GM19452 (cell line): ENCODE measurements at regions not wholly inside any gene's neighbourhood (a gene's known extent, or its start where the extent isn't known, plus 50 kb on each side); places are given as distances from the start of the nearest gene placed in this dataset.
"Not testable (repeated sequence)": the region's sequence is repeated elsewhere in the genome, so short reads cannot be mapped to it uniquely, and the experiment has no call there.

Experiments
- ATAC-seq: cut with Tn5 transposase; IDR thresholded peaks from one replicate; pipeline ENCODE4 v1.9.1; 2021; ENCODE audit not compliant: unreplicated experiment

DNA sequence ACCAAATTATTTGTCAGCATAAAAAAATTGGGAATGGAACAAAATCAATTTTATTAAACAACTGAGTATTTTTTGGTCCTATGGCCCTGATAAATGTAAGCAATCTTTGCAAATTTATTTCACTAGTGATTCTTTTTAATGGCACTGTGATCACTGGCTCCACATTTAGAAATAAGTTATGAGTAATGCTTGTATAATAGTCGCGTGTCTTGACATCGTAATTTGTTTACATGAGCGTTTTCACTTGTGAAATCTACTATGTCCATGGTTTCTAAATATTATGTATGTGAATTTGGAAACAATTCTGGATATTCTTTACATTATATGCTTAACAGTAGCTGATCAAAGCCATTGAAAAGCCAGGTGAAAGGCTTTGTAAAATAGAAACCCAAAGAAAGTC is 817.5 kb downstream of the EFNA5 start:
- ATAC-seq: no peak

DNA sequence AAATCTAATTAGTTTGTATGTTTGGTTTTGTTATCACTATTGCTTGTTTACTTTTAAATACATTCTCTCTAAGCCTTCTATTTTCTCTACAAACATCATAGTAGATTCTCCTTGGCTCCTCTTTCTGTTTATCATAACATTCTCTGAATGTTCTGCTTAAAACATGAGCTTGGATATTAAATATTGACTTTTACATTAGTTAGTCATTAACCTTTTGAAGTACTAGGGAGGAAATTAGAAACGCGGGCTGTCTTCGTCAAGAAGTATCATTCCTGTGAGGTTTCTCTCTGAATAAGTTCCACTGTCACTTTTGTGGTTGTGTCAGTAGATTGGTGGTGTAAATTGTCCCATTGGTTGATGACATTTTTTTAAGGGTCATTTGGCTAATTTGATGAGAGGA is 821.5 kb downstream of the EFNA5 start:
- ATAC-seq: no peak

DNA sequence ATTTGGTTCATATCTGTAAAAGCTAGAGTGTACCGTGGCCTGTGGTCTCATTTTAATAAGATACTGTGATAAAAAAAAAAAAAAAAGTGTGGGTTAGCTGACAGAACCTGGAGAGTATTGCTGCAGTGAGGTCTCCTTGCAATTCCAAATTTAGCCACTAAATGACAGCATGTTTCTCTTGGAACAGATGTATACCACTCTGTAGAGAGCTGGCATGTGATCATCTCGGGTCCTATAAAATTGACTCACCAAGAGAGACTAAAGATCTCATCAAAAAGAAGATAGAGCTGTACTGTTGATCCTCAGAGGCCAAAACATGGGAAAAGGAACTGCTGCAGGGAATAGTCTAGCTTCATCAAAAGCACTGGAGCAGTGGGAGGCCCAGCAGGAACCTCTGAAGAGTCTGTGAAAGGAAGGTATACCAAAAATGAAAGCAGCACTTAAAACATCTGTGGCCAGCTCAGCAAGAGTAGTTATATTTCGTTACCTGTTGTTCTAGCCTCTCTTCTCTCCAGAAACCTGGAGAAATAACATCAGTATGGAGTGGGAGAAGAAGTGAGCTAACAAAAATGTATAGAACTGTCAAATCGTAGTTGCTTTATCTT is 826.8 kb downstream of the EFNA5 start:
- no peak for ATAC-seq

DNA sequence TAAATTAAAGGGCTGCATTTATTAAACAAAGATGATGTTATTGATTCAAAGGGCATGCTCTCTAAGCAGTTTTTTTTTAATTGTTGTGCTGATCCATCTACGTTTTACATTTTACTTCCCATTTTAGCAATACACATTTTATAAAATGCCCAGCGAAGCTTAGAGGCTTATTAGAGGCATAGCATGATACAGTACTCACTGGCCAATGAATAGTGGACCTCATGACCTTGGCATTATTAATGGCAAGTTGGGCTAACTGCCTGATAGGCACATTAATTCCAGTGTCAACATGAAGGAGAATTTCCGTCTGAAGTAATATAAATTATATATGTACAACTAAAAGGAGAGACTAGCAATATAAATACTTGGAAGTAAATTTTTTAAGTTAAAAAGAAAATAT is 837.2 kb downstream of the EFNA5 start:
- ATAC-seq: no peak

DNA sequence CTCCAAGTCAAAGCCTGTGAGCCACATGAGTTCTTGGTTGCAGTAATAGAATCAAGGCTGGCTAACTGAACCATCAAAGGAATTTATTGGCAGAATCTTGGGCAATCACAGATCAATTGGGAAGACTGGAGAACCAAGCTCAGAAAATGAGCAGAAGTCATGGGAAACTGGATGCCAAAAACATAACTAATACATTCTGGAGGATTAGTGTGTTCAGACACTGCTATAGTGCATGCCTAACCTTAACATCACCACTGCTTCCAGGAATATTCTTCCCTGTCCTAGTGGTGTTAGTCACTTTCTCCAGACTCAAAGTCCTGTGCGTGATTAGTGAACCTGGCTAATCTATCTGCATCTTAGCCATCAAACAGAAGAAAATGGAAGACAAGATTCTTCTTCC is 843.7 kb downstream of the EFNA5 start:
- ATAC-seq: no peak

DNA sequence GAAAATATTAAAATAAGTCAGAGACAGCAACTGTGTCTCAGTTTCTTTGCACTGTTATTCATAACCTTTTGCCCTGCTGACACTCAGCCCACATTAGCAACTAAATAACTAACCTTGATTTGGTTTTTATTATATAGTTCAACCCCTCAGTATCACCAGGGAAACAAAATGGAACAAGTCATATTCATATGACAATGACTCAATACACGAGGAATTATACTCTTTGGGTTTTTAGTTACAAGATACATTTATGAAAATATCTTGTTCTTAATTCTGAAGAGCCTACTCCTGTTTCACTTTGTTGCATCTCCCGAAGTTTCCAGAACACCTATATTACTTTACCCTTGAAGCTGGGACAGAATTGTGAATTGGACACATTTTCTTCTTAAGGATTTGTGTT is 845.4 kb downstream of the EFNA5 start:
- no peak for ATAC-seq

DNA sequence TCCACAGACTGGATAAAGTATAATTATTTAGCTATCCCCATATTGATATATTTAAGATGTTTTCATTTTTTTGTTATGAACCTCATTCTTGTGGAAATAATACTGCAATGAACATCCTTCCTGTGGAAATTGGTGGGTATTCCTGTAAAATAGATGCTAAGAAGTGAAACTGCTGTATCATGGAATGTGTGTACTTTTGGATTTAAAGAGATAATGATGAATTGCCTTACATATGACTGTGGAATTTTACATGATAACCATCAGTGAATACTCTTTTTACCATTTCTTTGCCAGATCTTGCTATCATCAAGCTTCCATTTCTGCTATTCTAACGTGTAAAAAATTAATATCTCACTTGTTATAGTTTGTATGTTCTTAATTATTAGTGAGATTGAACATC is 847.9 kb downstream of the EFNA5 start:
- ATAC-seq: no peak

DNA sequence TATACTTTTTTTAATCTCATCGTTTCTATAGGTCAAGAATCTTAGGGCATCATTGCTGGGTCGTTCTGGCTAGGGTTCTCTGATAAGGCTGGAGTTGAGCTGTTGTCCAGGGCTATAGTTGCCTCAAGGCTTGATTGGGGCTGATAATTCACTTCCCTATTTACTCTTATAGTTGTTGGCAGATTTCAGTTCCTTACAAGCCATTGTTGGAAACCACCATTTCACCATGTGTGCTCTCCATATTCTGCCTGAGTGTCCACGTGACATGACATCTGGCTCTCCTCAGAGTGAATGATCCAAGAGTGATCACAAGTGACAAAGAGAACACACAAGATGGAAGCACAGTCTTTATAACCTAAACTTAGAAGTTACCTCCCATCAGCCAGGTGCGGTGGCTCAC is 852.2 kb downstream of the EFNA5 start:
- ATAC-seq: no peak

DNA sequence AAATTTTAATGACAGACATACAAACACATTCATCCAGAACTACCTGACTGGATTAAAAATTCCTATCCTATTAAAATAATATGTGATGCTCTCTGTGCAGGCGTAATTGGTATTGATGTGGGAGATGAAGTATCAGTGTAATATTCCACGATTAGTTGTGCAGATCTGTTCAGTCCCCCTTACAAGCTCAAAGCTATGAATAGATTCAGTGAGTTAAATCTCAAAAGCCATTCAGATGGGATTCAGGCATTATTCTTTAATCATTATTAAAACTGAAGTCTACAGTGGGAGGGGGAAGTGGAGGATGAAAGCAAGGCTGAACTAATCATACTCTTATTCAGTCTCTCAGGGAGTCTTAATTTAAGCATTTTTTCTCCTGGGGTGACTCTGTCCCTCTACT is 855.8 kb downstream of the EFNA5 start:
- ATAC-seq: no peak

DNA sequence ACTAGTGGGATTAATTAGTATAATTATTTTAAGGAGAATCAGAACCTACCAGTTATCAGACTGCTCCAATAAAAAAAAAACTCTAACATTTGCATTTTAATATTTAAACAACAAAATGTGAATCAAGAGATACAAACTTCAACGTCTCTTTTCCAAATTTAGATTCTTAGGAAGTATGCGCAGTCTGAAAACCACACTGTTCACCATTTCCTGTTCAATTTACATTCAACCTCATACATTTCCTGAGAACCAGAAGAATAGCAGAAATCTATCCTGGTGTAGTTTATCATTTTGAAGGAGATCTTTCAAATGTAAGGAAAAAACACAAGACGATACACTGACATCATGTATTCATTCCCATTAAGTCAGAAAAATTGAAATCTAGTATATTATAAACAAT is 869.2 kb downstream of the EFNA5 start:
- ATAC-seq: no peak

DNA sequence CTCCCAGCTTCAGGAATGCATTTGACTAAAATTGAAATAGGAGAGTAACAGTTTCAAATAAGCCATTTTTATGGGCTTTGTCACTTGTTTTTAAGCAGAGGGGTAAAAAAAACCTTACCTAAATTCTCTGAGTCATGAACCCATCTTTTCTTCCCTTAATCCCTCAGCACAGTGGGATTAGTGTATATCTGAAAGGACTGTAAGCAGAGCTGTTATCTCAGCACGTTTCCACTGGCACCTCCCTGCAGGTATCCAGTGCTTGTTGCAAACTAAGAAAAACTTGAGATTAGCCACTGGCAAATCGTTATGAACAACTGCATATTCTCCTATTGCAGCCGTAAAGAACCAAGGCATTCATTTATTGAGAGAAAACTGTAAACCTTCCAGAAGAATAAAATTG is 872.7 kb downstream of the EFNA5 start:
- no peak for ATAC-seq

DNA sequence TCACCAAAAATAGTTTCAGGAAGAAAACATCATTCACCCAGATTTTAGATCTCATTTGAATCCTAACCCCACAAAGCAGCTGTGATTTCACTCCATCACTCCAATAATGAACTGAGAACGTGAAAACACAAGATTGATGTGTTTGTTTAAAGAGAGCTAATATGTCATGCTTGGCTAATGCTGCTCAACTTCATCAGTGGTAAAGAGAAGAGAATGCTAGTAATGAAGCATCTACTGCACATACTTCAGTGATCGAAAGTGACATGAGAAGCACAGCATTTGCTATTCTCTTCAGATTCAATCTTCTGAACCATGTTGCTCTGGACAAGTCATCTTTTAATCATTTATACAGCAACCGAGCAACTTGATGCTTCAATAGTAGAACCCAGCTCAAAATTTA is 874.7 kb downstream of the EFNA5 start:
- ATAC-seq: no peak

DNA sequence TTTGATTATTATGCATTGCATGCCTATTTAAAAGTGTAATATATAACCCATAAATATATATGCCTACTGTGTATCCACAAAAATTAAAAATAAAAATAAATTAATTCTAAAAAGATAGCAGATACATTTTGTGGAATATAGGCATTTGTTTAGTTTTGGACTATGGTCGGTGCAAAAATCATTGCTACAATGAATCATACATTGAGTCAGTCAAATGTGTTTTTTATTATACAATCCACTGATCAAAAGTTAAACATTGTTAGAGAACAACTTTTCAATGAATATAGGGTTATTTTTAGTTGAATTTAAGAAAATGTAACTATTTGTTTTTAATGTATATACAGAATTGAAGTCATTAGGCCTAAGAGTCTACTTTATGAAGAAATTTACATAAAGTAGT is 885.9 kb downstream of the EFNA5 start:
- no peak for ATAC-seq

DNA sequence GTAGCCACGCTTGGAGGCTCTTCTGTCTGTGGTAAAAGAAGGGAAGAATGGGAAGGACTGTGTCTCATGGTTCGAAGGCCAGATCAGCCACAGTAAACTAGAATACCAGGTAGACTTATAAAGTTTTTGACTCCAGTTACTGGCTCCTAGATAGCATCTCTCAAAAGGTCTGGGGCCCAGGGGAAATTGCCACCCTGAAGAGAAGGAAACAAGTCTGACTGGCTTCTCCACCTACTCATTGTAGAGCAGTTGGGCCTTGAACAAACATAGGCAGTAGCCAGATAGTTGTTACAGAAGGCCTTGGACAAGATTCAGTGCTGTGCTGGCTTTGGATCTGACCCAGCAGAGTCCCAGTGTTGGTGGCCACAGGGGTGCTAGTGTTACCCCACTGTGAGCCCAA is 890.4 kb downstream of the EFNA5 start:
- ATAC-seq: no peak

DNA sequence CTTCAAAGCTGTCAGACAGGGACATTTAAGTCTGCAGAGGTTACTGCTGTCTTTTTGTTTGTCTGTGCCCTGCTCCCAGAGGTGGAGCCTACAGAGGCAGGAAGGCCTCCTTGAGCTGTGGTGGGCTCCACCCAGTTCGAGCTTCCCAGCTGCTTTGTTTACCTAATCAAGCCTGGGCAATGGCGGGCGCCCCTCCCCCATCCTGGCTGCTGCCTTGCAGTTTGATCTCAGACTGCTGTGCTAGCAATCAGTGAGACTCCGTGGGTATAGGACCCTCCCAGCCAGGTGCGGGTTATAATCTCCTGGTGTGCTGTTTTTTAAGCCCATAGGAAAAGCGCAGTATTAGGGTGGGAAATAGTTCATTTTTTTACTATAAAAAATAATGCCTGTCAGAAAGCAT is 894.2 kb downstream of the EFNA5 start:
- not testable (repeated sequence) for ATAC-seq

DNA sequence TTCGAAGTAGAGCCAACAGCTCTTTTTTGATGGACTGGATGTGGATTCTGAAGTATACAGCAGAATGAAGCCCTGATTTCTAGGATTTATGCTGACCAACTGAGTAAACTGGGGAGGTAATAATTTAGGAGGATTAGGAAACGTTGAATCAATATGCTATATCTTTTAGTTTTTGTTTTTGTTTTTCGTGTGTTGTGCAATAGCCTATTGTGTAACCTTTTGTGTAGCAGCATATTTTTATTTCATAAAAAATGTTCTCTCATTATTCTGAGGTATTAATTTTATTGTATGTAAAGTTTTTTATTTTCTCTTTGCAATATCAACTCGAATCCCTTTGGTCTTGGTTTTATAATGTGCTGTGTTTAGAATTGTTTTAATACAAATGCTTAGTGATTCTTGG is 902.3 kb downstream of the EFNA5 start:
- ATAC-seq: no peak

DNA sequence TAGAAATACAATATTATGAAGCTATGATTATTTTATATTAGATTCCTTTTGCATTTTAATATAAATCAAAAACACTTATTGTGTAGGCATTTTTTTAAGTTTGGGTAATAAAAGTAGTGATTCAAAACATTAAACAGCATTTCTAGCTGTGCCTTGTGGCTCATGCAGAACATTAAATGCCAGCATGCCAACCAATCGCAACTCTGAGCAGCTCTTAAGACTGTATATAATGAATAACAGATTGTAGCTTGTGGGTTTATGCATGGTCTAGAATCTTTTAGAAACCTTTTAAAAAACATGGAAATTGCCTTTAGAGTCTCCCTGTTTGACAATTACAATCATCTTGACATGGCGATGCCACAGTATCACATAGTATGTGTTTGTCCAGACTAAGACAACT is 903.8 kb downstream of the EFNA5 start:
- ATAC-seq: no peak

DNA sequence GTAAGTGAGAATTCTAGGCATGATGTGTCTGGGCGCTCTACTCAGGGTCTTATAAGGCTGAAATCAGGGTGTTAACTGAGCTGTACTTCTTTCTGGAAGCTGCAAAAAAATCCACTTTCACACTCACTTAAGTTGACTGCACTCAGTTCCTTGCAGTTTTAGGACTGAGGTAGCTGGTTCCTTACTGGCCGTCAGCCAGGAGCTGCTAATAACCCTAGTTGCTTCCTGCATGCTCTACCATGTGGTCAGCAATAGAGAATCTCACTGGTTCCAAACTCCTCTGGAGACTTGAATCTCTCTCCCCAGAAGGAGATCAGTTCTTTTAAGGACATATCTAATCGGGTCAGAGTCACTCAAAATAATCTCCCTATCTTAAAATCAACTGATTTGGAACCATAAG is 911.2 kb downstream of the EFNA5 start:
- ATAC-seq: no peak

DNA sequence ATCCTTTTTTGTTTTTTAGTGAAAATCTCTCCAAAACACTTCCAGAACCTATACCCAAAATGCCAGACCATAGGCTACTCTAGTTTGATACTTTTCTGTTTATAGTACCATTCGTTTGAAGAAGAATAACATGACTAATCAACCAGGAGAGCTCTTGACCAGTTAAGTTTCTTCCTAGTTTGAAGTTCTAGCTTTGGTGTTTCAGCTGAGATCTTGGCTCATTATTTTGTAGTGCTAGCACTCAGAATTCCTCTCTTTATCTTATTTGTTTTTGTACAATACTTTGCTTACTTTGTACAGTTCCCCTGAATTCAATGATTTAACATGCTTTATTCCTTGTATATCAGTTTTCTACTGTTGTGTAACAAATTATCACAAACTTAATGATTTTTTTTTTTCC is 911.6 kb downstream of the EFNA5 start:
- ATAC-seq: no peak

DNA sequence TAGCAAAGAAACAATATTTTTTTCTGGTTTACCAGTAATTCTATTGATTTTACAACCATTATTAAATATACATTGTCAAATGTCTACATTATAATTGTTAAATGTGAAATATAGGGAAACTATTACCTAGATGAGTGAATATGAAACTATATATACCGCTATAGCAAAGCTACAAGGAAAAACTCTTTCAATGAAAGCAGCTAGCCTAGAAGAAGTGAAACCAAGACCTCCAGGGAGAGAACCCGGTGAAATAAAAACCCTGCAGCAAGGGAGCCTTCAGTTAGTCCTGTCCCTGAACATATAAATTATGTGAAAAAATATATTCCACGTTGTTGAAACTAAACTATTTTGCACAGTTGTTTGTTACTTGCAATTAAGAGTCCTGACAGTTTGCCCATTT is 913.1 kb downstream of the EFNA5 start:
- ATAC-seq: no peak

DNA sequence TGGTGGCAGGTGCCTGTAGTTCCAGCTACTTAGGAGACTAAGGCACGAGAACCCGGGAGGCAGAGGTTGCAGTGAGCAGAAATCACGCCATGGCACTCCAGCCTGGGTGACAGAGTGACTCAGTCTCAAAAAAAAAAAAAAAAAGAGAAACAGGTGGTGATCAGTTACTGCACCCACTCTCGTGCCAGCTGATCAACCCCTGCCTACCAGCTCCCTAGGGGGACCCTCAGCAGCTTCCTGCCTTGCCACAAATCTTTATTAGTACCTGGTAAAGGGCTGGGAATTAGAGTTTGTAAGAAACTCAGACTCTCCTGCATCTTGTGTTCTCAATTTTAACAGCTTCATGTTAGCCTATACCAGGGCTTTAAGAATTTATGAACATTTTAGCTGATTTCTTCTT is 914.9 kb downstream of the EFNA5 start:
- no peak for ATAC-seq

DNA sequence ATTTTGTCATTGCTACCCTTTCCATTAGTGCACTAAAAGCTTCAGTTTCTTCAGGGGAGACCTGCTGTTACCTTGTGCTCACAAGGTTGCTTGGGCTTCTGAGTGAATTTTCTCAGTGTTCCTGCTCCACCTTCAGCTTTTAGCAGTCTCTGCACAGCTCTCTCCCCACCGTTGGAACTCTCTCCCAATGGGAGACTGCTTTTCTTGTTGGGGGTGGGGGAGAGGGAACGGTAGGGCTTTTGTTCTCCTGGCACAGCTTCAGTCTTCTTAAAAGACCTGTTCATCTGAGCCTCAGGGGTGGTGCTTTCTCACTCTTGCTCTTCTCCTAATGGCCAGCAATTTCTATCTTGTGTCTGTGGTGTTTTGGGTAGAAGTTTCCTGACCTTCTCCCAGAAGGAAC is 915.7 kb downstream of the EFNA5 start:
- no peak for ATAC-seq

DNA sequence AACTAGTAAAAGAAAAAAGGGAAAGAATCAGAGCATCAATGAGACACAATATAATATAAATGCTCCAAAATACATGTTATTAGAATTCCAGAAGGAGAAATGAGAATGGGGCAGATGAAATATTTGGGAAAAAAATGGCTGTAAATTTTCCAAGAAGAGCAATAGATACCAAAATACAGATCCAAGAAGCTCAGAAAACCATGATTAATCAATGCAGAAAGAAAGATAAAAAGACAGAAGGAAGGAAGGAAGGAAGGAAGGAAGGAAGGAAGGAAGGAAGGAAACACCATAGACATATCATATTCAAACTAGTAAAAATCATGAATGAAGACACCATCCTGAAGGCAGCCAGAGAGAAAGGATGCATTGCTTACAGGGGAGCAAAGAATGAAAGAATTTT is 920.9 kb downstream of the EFNA5 start:
- no peak for ATAC-seq

DNA sequence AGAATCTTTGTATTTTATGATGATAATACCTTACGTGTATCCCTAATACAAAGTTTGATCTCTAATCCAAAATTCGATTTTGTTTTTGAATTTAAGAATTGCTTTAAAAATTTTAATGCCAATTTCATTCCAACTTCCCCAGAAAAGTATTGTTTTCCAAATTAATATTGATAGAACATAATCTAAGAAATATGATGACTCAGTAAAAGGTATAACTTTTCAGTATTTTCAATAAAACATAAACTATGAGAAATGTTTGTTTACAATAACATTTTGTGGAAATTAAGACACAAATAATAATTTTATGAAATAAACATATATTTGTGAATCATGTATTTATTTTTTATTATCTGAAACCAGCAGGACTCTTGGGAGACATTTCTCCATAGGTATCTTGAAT is 931.6 kb downstream of the EFNA5 start:
- no peak for ATAC-seq
